Esophagus squamous epithelium (tissue), 4 donors: ENCODE measurements at regions not wholly inside any gene's neighbourhood (a gene's known extent, or its start where the extent isn't known, plus 50 kb on each side); places are given as distances from the start of the nearest gene placed in this dataset.

ENCODE experiments used
- POLR2A ChIP-seq, 4 donors: fragments of 450-650 bp; IDR thresholded peaks; one replicate each; pipeline ENCODE4 v1.6.1; 2017; ENCODE audit warnings: antibody characterized with exemption in 4 of 4, mild to moderate bottlenecking in 4 of 4, moderate library complexity in 3 of 4
- TF ChIP-seq, protein P1 (sequence below), 6 experiments: fragments of 450-650 bp in 4 of 6; fragments of 200-600 bp in 2 of 6; sonication (generic) in 2 of 6; IDR thresholded peaks; one replicate each; pipeline ENCODE4 v1.5.1; 2016 to 2019; ENCODE audit warnings: antibody characterized with exemption in 6 of 6, mild to moderate bottlenecking in 4 of 6, moderate library complexity in 4 of 6

DNA sequence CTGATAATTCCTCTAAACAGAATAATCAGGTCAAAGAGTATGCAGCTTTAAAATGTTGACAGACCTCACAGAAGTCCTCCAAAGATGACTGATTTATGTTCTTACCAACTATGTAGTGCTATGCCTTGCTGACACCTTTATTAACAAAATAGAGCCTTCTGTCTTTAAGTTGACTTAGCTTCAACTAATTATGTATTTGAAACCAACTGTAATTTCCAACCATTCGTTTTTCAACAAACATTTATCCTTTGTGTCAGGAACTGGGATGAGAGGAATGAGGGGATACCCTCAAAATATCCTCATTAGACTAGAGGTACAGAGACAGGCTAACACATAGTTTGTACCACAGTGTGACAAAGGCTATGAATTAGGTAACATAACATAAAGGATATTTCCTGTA, 186.2 kb upstream of the ZNF217 start:
- TF ChIP-seq, protein P1, sequence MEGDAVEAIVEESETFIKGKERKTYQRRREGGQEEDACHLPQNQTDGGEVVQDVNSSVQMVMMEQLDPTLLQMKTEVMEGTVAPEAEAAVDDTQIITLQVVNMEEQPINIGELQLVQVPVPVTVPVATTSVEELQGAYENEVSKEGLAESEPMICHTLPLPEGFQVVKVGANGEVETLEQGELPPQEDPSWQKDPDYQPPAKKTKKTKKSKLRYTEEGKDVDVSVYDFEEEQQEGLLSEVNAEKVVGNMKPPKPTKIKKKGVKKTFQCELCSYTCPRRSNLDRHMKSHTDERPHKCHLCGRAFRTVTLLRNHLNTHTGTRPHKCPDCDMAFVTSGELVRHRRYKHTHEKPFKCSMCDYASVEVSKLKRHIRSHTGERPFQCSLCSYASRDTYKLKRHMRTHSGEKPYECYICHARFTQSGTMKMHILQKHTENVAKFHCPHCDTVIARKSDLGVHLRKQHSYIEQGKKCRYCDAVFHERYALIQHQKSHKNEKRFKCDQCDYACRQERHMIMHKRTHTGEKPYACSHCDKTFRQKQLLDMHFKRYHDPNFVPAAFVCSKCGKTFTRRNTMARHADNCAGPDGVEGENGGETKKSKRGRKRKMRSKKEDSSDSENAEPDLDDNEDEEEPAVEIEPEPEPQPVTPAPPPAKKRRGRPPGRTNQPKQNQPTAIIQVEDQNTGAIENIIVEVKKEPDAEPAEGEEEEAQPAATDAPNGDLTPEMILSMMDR (IDR thresholded peaks at IDR 0.05), result no peak
- TF ChIP-seq POLR2A (IDR thresholded peaks at IDR 0.05), result no peak
